OCI-LY7 (cell line): ENCODE measurements at regions not wholly inside any gene's neighbourhood (a gene's known extent, or its start where the extent isn't known, plus 50 kb on each side); places are given as distances from the start of the nearest gene placed in this dataset.

ENCODE experiments used
- BruUV-seq: library from RNA; stranded (reverse); fragments of 400-500 nt; replicated peaks from 2 replicates; lab custom pipeline; 2021; lab: Mats Ljungman, UMichigan
- CTCF ChIA-PET: fragments of 300-600 bp; sonication (Branson Sonifier 250); formaldehyde crosslinking; loops from one replicate; lab custom pipeline; 2022; ENCODE audit warnings: antibody characterized with exemption; ENCODE audit not compliant: unreplicated experiment; lab: Charles Lee
- POLR2A ChIA-PET: fragments of 300-600 bp; sonication (Branson Sonifier 250); formaldehyde crosslinking; loops from one replicate; lab custom pipeline; 2022; ENCODE audit warnings: antibody characterized with exemption; lab: Charles Lee
- DNase-seq: peaks from one replicate; pipeline ENCODE4 v3.0.0-alpha.2; 2015; ENCODE audit warnings: low spot score
- H2AFZ ChIP-seq: fragments of 200-600 bp; sonication (generic), shearing (Covaris generic); 2 replicates; pipeline ENCODE4 v1.6.1; 2014; ENCODE audit warnings: mild to moderate bottlenecking, antibody characterized with exemption, low read length, moderate library complexity
- H3K27ac ChIP-seq: fragments of 200-600 bp; sonication (generic); 2 replicates; pipeline ENCODE4 v1.5.1; 2014; ENCODE audit warnings: mixed run types, low read depth, mild to moderate bottlenecking, moderate library complexity, low read length, inconsistent platforms; ENCODE audit not compliant: poor library complexity, severe bottlenecking
- H3K36me3 ChIP-seq: fragments of 200-600 bp; sonication (generic); 2 replicates; pipeline ENCODE4 v1.6.1; 2014; ENCODE audit warnings: mild to moderate bottlenecking, antibody characterized with exemption, low read length, moderate library complexity, mixed read lengths; ENCODE audit not compliant: insufficient read depth
- H3K4me1 ChIP-seq: fragments of 200-600 bp; sonication (generic); 2 replicates; pipeline ENCODE4 v1.5.1; 2014; ENCODE audit warnings: mild to moderate bottlenecking, low read length; ENCODE audit not compliant: insufficient read depth, poor library complexity, severe bottlenecking
- H3K4me2 ChIP-seq: fragments of 200-600 bp; sonication (generic); 2 replicates; pipeline ENCODE4 v1.6.1; 2014; ENCODE audit warnings: mild to moderate bottlenecking, low read length
- H3K4me3 ChIP-seq: fragments of 200-600 bp; sonication (generic); 2 replicates; pipeline ENCODE4 v1.5.1; 2014; ENCODE audit warnings: mild to moderate bottlenecking, low read depth, low read length; ENCODE audit not compliant: poor library complexity, severe bottlenecking
- H3K79me2 ChIP-seq: fragments of 200-600 bp; sonication (generic); 2 replicates; pipeline ENCODE4 v1.6.1; 2016; ENCODE audit warnings: low read depth, mild to moderate bottlenecking, low read length, moderate library complexity, mixed read lengths; ENCODE audit not compliant: insufficient read depth
- H3K9me2 ChIP-seq: fragments of 200-600 bp; sonication (generic); 2 replicates; pipeline ENCODE4 v1.6.1; 2016; ENCODE audit warnings: mild to moderate bottlenecking, low read length, mixed read lengths; ENCODE audit not compliant: insufficient read depth
- H3K9me3 ChIP-seq: fragments of 200-600 bp; sonication (generic); 2 replicates; pipeline ENCODE4 v1.6.1; 2014; ENCODE audit warnings: mild to moderate bottlenecking, mixed run types, low read length, mixed read lengths
- H4K20me1 ChIP-seq: fragments of 200-600 bp; sonication (generic); 2 replicates; pipeline ENCODE4 v1.6.1; 2014; ENCODE audit warnings: mild to moderate bottlenecking, antibody characterized with exemption, low read length, moderate library complexity, mixed read lengths; ENCODE audit not compliant: insufficient read depth
- EZH2phosphoT487 ChIP-seq: fragments of 200-600 bp; sonication (generic); IDR thresholded peaks from 2 replicates; pipeline ENCODE4 v1.6.1; 2018; ENCODE audit warnings: low read depth, borderline replicate concordance, mild to moderate bottlenecking, mixed run types, antibody characterized with exemption, low read length, moderate library complexity, mixed read lengths
- intact Hi-C: fragments of 100-400 bp; cut with micrococcal nuclease; formaldehyde crosslinking; loops from one replicate; pipeline ENCODE4 v1.10.0; 2022; ENCODE audit not compliant: unreplicated experiment
- TF ChIP-seq, protein P1 (sequence below): fragments of 200-600 bp; sonication (generic); conservative IDR thresholded peaks from 2 replicates; pipeline ENCODE4 v1.5.1; 2014; ENCODE audit warnings: mild to moderate bottlenecking, antibody characterized with exemption, low read length, moderate library complexity, mixed read lengths

- no peak overlapping the region for H2AFZ ChIP-seq
- POLR2A ChIA-PET = interaction anchor here (0.6 to 2.0 kb wide), 2 partner anchors 13 to 79 kb away, joined by 6 read pairs; no protein-coding TSS in a partner anchor
- no peak overlapping the region for H3K27ac ChIP-seq
- no peak overlapping the region for H3K4me3 ChIP-seq
- H3K4me2 ChIP-seq = no peak overlapping the region
- H3K36me3 ChIP-seq = peaks cover 7% of the 10 kb centered on the region
- no peaks in the 10 kb centered on the region for H3K9me3 ChIP-seq
- H3K79me2 ChIP-seq = no peaks in the 10 kb centered on the region
- BruUV-seq = no TSS peak
- H3K9me2 ChIP-seq = no peaks in the 10 kb centered on the region
- peaks cover 6% of the 10 kb centered on the region for H3K4me1 ChIP-seq
- no peak for TF ChIP-seq EZH2phosphoT487
- TF ChIP-seq, protein P1, sequence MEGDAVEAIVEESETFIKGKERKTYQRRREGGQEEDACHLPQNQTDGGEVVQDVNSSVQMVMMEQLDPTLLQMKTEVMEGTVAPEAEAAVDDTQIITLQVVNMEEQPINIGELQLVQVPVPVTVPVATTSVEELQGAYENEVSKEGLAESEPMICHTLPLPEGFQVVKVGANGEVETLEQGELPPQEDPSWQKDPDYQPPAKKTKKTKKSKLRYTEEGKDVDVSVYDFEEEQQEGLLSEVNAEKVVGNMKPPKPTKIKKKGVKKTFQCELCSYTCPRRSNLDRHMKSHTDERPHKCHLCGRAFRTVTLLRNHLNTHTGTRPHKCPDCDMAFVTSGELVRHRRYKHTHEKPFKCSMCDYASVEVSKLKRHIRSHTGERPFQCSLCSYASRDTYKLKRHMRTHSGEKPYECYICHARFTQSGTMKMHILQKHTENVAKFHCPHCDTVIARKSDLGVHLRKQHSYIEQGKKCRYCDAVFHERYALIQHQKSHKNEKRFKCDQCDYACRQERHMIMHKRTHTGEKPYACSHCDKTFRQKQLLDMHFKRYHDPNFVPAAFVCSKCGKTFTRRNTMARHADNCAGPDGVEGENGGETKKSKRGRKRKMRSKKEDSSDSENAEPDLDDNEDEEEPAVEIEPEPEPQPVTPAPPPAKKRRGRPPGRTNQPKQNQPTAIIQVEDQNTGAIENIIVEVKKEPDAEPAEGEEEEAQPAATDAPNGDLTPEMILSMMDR = no peak
- no peak for DNase-seq
- intact Hi-C loops = no loop called here
- no peaks in the 10 kb centered on the region for H4K20me1 ChIP-seq
- CTCF ChIA-PET = no interaction called here
Observed at GRCh38 chr7:130932667-130933432, 198.8 kb upstream of the KLF14 start.

- no peaks in the 10 kb centered on the region for H3K9me3 ChIP-seq
- peaks cover 6% of the 10 kb centered on the region for H3K4me1 ChIP-seq
- no peak overlapping the region for H3K4me3 ChIP-seq
- H3K79me2 ChIP-seq = no peaks in the 10 kb centered on the region; the same call in 1 of the 2 replicates
- H3K27ac ChIP-seq = no peak overlapping the region
- CTCF ChIA-PET = no interaction called here
- H3K36me3 ChIP-seq = peaks cover 7% of the 10 kb centered on the region
- no peaks in the 10 kb centered on the region for H4K20me1 ChIP-seq
- H2AFZ ChIP-seq = no peak overlapping the region
- intact Hi-C loops = no loop called here
- no peaks in the 10 kb centered on the region for H3K9me2 ChIP-seq
- no peak overlapping the region for H3K4me2 ChIP-seq
- BruUV-seq = no TSS peak
- no peak for DNase-seq
- no peak for TF ChIP-seq EZH2phosphoT487
- TF ChIP-seq, protein P1 = no peak
- POLR2A ChIA-PET = interaction anchor here (2.0 kb wide), 1 partner anchor 12 kb away, joined by 6 read pairs; no protein-coding TSS in a partner anchor
Observed at GRCh38 chr7:130933919-130934318, 199.9 kb upstream of the KLF14 start.
